H1 (cell line): ENCODE measurements at regions not wholly inside any gene's neighbourhood (a gene's known extent, or its start where the extent isn't known, plus 50 kb on each side); places are given as distances from the start of the nearest gene placed in this dataset.

Source experiments
- CTCF ChIA-PET: fragments of 300-600 bp; sonication (Branson Sonifier 250); formaldehyde crosslinking; loops from one replicate; lab custom pipeline; 2021; ENCODE audit not compliant: partially characterized antibody; lab: Charles Lee
- POLR2A ChIA-PET: fragments of 300-600 bp; sonication (Branson Sonifier 250); formaldehyde crosslinking; loops from one replicate; lab custom pipeline; 2021; ENCODE audit warnings: inconsistent platforms; ENCODE audit not compliant: partially characterized antibody; lab: Charles Lee
- DNase-seq, 2 experiments: peaks; one replicate each; pipeline versions ENCODE4 v3.0.0 to v3.0.0-alpha.2; 2010 to 2022; ENCODE audit warnings: low spot score in 2 of 2, low read depth in 1 of 2, mixed read lengths in 1 of 2
- FAIRE-seq: peaks from 2 replicates; lab custom pipeline; 2011; peaks lifted over from hg19 to GRCh38; lab: Jason Lieb, UNC
- H2AFZ ChIP-seq: 2 replicates; pipeline ENCODE4 v1.8.1; 2012; ENCODE audit warnings: low read length, inconsistent platforms
- H2AK5ac ChIP-seq: 2 replicates; pipeline ENCODE4 v1.6.1; 2013; ENCODE audit warnings: low read depth, low read length
- H2BK120ac ChIP-seq: replicated peaks from 2 replicates; pipeline ENCODE3; 2013; ENCODE audit warnings: low read depth, low read length, inconsistent platforms
- H2BK12ac ChIP-seq: 2 replicates; pipeline ENCODE4 v1.6.1; 2013; ENCODE audit warnings: low read depth, low read length
- H2BK15ac ChIP-seq: 2 replicates; pipeline ENCODE4 v1.6.1; 2013; ENCODE audit warnings: low read length
- H2BK20ac ChIP-seq: 2 replicates; pipeline ENCODE4 v1.6.1; 2013; ENCODE audit warnings: low read length
- H2BK5ac ChIP-seq: 2 replicates; pipeline ENCODE4 v1.6.1; 2013; ENCODE audit warnings: low read depth, low read length
- H3K14ac ChIP-seq: 2 replicates; pipeline ENCODE4 v1.6.1; 2013; ENCODE audit warnings: inconsistent platforms; ENCODE audit not compliant: insufficient read length
- H3K18ac ChIP-seq: 2 replicates; pipeline ENCODE4 v1.6.1; 2013; ENCODE audit warnings: low read length; ENCODE audit errors: extremely low read depth
- H3K23ac ChIP-seq: 2 replicates; pipeline ENCODE4 v1.6.1; 2013; ENCODE audit warnings: inconsistent platforms; ENCODE audit not compliant: insufficient read length
- H3K23me2 ChIP-seq: 2 replicates; pipeline ENCODE4 v1.6.1; 2013; ENCODE audit warnings: low read depth, low read length
- H3K27ac ChIP-seq: 2 replicates; pipeline ENCODE4 v1.6.1; 2011; ENCODE audit warnings: low read depth, low read length, inconsistent platforms
- H3K27me3 ChIP-seq, 4 experiments: replicated peaks in 1 of 4; 1 replicate in 1 of 4; 2 replicates in 3 of 4; pipeline versions ENCODE4 v1.6.1 to v1.8.1; 2011 to 2013; ENCODE audit warnings: low read length in 3 of 4, mild to moderate bottlenecking in 3 of 4, inconsistent platforms in 2 of 4, mixed read lengths in 2 of 4, moderate library complexity in 1 of 4; ENCODE audit not compliant: control insufficient read depth in 3 of 4, insufficient read depth in 3 of 4; ENCODE audit errors: extremely low read depth in 1 of 4
- H3K36me3 ChIP-seq, 4 experiments: 2 replicates each; pipeline versions ENCODE4 v1.6.1 to v1.8.1; 2011 to 2013; ENCODE audit warnings: mild to moderate bottlenecking in 4 of 4, low read length in 3 of 4, moderate library complexity in 2 of 4, control low read depth in 1 of 4, inconsistent platforms in 1 of 4; ENCODE audit not compliant: insufficient read depth in 4 of 4, control insufficient read depth in 2 of 4
- H3K4ac ChIP-seq: replicated peaks from 2 replicates; pipeline ENCODE3; 2013; ENCODE audit warnings: low read length, low read depth, mixed read lengths, inconsistent platforms; ENCODE audit not compliant: insufficient read length
- H3K4me1 ChIP-seq, 4 experiments: replicated peaks in 1 of 4; 1 replicate in 1 of 4; 2 replicates in 3 of 4; pipeline versions ENCODE4 v1.6.1 to v1.8.1; 2011 to 2013; ENCODE audit warnings: low read length in 3 of 4, inconsistent platforms in 2 of 4, mixed read lengths in 1 of 4; ENCODE audit not compliant: insufficient read depth in 4 of 4, control insufficient read depth in 3 of 4
- H3K4me2 ChIP-seq, 2 experiments: 2 replicates each; pipeline versions ENCODE4 v1.6.1 to v1.8.1; 2011 to 2013; ENCODE audit warnings: low read depth in 2 of 2, low read length in 2 of 2, control low read depth in 1 of 2, inconsistent platforms in 1 of 2, mild to moderate bottlenecking in 1 of 2; ENCODE audit not compliant: insufficient read depth in 1 of 2
- H3K4me3 ChIP-seq, 4 experiments: fragments of 200-600, 300-600 bp in 1 of 4; sonication (generic), shearing (Covaris generic), sonication (Bioruptor Twin) in 1 of 4; 2 replicates each; pipeline versions ENCODE4 v1.5.1 to v1.8.1; 2011 to 2016; ENCODE audit warnings: low read length in 4 of 4, low read depth in 3 of 4, control low read depth in 2 of 4, inconsistent platforms in 2 of 4, mild to moderate bottlenecking in 2 of 4, mixed read lengths in 1 of 4, moderate library complexity in 1 of 4; ENCODE audit not compliant: insufficient read depth in 2 of 4; ENCODE audit errors: extremely low read depth in 1 of 4
- H3K56ac ChIP-seq: replicated peaks from 2 replicates; pipeline ENCODE3; 2013; ENCODE audit warnings: low read depth, mild to moderate bottlenecking, mixed read lengths, low read length, inconsistent platforms; ENCODE audit not compliant: insufficient read length
- H3K79me1 ChIP-seq: 2 replicates; pipeline ENCODE4 v1.6.1; 2013; ENCODE audit warnings: low read depth, low read length, control low read depth
- H3K79me2 ChIP-seq, 2 experiments: 2 replicates each; pipeline versions ENCODE4 v1.6.1 to v1.8.1; 2012 to 2013; ENCODE audit warnings: low read length in 2 of 2, mild to moderate bottlenecking in 2 of 2, inconsistent platforms in 1 of 2; ENCODE audit not compliant: insufficient read depth in 2 of 2, control insufficient read depth in 1 of 2
- H3K9ac ChIP-seq, 4 experiments: replicated peaks in 1 of 4; 1 replicate in 1 of 4; 2 replicates in 3 of 4; pipeline versions ENCODE4 v1.6.1 to v1.8.1; 2011 to 2013; ENCODE audit warnings: low read depth in 3 of 4, low read length in 3 of 4, control low read depth in 2 of 4, mild to moderate bottlenecking in 2 of 4, moderate library complexity in 2 of 4, inconsistent platforms in 1 of 4; ENCODE audit errors: extremely low read depth in 1 of 4
- H3K9me3 ChIP-seq, 2 experiments: 2 replicates each; pipeline versions ENCODE4 v1.6.1 to v1.8.1; 2012 to 2013; ENCODE audit warnings: mild to moderate bottlenecking in 2 of 2, moderate library complexity in 2 of 2, control low read depth in 1 of 2, inconsistent platforms in 1 of 2, low read depth in 1 of 2, low read length in 1 of 2, mixed read lengths in 1 of 2; ENCODE audit not compliant: insufficient read depth in 2 of 2
- H4K20me1 ChIP-seq, 2 experiments: replicated peaks in 1 of 2; 2 replicates each; pipeline versions ENCODE3 to v1.8.1; 2011 to 2013; ENCODE audit warnings: inconsistent platforms in 2 of 2, low read length in 2 of 2, mild to moderate bottlenecking in 1 of 2; ENCODE audit not compliant: insufficient read depth in 2 of 2, control insufficient read depth in 1 of 2
- H4K5ac ChIP-seq: 2 replicates; pipeline ENCODE4 v1.6.1; 2013; ENCODE audit warnings: low read length, low read depth, mixed read lengths, inconsistent platforms; ENCODE audit not compliant: insufficient read length
- H4K8ac ChIP-seq: 2 replicates; pipeline ENCODE4 v1.8.0; 2013; ENCODE audit warnings: mild to moderate bottlenecking, moderate library complexity, low read length, inconsistent platforms; ENCODE audit not compliant: insufficient read depth; ENCODE audit errors: extremely low read depth
- H4K91ac ChIP-seq: replicated peaks from 2 replicates; pipeline ENCODE3; 2013; ENCODE audit warnings: low read length, mixed read lengths, inconsistent platforms; ENCODE audit not compliant: insufficient read length
- BCL11A ChIP-seq, 2 experiments: IDR thresholded peaks; one replicate each; pipeline ENCODE4 v1.6.1; 2011; ENCODE audit warnings: low read depth in 2 of 2, low read length in 2 of 2, mild to moderate bottlenecking in 2 of 2
- CREB1 ChIP-seq: IDR thresholded peaks from 2 replicates; pipeline ENCODE4 v1.6.1; 2012; ENCODE audit warnings: inconsistent platforms
- CTBP2 ChIP-seq: IDR thresholded peaks from 2 replicates; pipeline ENCODE4 v1.7.0; 2011; ENCODE audit warnings: borderline replicate concordance, mild to moderate bottlenecking, moderate library complexity, mixed read lengths, low read length; ENCODE audit not compliant: insufficient read depth, insufficient read length
- EGR1 ChIP-seq: IDR thresholded peaks from 2 replicates; pipeline ENCODE4 v1.6.1; 2011; ENCODE audit warnings: low read depth, low read length, borderline replicate concordance
- EP300 ChIP-seq, 2 experiments: IDR thresholded peaks; 1 replicate in 1 of 2; 2 replicates in 1 of 2; pipeline ENCODE4 v1.6.1; 2011 to 2012; ENCODE audit warnings: low read depth in 2 of 2, low read length in 2 of 2, mild to moderate bottlenecking in 2 of 2, borderline replicate concordance in 1 of 2, inconsistent platforms in 1 of 2, moderate library complexity in 1 of 2
- FOSL1 ChIP-seq: IDR thresholded peaks from 2 replicates; pipeline ENCODE4 v1.6.1; 2011; ENCODE audit warnings: mild to moderate bottlenecking, low read depth, low read length, moderate library complexity; ENCODE audit not compliant: insufficient read depth
- KDM1A ChIP-seq: fragments of 200-600, 300-600 bp; sonication (generic); IDR thresholded peaks from 2 replicates; pipeline ENCODE4 v1.7.1; 2016; ENCODE audit warnings: mild to moderate bottlenecking, low read length, borderline replicate concordance
- KDM4A ChIP-seq: IDR thresholded peaks from one replicate; pipeline ENCODE4 v1.7.1; 2012; ENCODE audit warnings: low read depth, mild to moderate bottlenecking, moderate library complexity, low read length, inconsistent platforms; ENCODE audit not compliant: severe bottlenecking
- RBBP5 ChIP-seq: IDR thresholded peaks from 2 replicates; pipeline ENCODE4 v1.7.1; 2012; ENCODE audit warnings: low read depth, mild to moderate bottlenecking, inconsistent platforms, low read length, moderate library complexity, borderline replicate concordance
- TAF1 ChIP-seq: IDR thresholded peaks from 2 replicates; pipeline ENCODE4 v1.6.1; 2011; ENCODE audit warnings: mild to moderate bottlenecking, low read depth, low read length
- TAF7 ChIP-seq: optimal IDR thresholded peaks from 2 replicates; pipeline ENCODE3; 2011; ENCODE audit warnings: low read depth, mild to moderate bottlenecking, inconsistent platforms, low read length, moderate library complexity, borderline replicate concordance
- TBP ChIP-seq: IDR thresholded peaks from 2 replicates; pipeline ENCODE4 v1.6.1; 2011; ENCODE audit warnings: low read depth, low read length, improper control_type of control experiment
- ZNF274 ChIP-seq: IDR thresholded peaks from 2 replicates; pipeline ENCODE4 v1.7.0; 2012; ENCODE audit warnings: low read length, borderline replicate concordance; ENCODE audit errors: extremely low read depth

GRCh38 chr10:110380293-110380692 is 75.6 kb upstream of the SMNDC1 start:
- no peaks in the 10 kb centered on the region for H3K9me3 ChIP-seq
- H2AFZ ChIP-seq = no peak overlapping the region
- H3K79me1 ChIP-seq = no peaks in the 10 kb centered on the region
- H3K79me2 ChIP-seq = no peaks in the 10 kb centered on the region
- no peak overlapping the region for H2BK15ac ChIP-seq
- H2BK12ac ChIP-seq = no peak overlapping the region
- no peak overlapping the region for H3K18ac ChIP-seq
- no peak overlapping the region for H4K8ac ChIP-seq
- no peak overlapping the region for H2BK20ac ChIP-seq
- no peak for TF ChIP-seq TAF7
- no peak for TF ChIP-seq TAF1
- TF ChIP-seq CREB1 = no peak
- TF ChIP-seq EGR1 = no peak
- TF ChIP-seq ZNF274 = no peak
- TF ChIP-seq BCL11A (IDR thresholded peaks at IDR 0.05; ENCODE audit: low read depth in 2 of 2, low read length in 2 of 2) = no peak
- no peak for TF ChIP-seq EP300 (IDR thresholded peaks at IDR 0.05; ENCODE audit: borderline replicate concordance in 1 of 2, low read depth in 2 of 2, low read length in 2 of 2)
- no peak for TF ChIP-seq TBP
- no peak for TF ChIP-seq CTBP2
- no peak for TF ChIP-seq KDM4A
- no peak for TF ChIP-seq KDM1A
- TF ChIP-seq RBBP5 = no peak
- TF ChIP-seq FOSL1 = no peak
- H2BK120ac ChIP-seq = no peak overlapping the region
- no peak overlapping the region for H3K9ac ChIP-seq
- no peaks in the 10 kb centered on the region for H3K23me2 ChIP-seq
- H3K56ac ChIP-seq = no peak overlapping the region
- H2BK5ac ChIP-seq = no peak overlapping the region
- no peak overlapping the region for H3K27ac ChIP-seq
- FAIRE-seq = no peak
- no peak overlapping the region for H3K4me2 ChIP-seq
- H2AK5ac ChIP-seq = no peak overlapping the region
- H4K20me1 ChIP-seq = no peaks in the 10 kb centered on the region
- no peak for DNase-seq
- H3K36me3 ChIP-seq = no peaks in the 10 kb centered on the region
- H3K4me1 ChIP-seq = no peaks in the 10 kb centered on the region
- H3K27me3 ChIP-seq = no peaks in the 10 kb centered on the region
- CTCF ChIA-PET = interaction anchor here (0.8 to 1.7 kb wide), 2 partner anchors 17 to 490 kb away, joined by 4 to 5 read pairs; no protein-coding TSS in a partner anchor
- no peak overlapping the region for H4K5ac ChIP-seq
- POLR2A ChIA-PET = no interaction called here
- H4K91ac ChIP-seq = no peak overlapping the region
- H3K14ac ChIP-seq = no peak overlapping the region
- no peak overlapping the region for H3K4me3 ChIP-seq
- H3K23ac ChIP-seq = no peak overlapping the region
- no peak overlapping the region for H3K4ac ChIP-seq
